ENCODE measurements at regions not wholly inside any gene's neighbourhood (a gene's known extent, or its start where the extent isn't known, plus 50 kb on each side); places are given as distances from the start of the nearest gene placed in this dataset.
"Not testable (repeated sequence)": the region's sequence is repeated elsewhere in the genome, so short reads cannot be mapped to it uniquely, and the experiment has no call there.

- no peaks in the 10 kb centered on the region for H3K9me3 ChIP-seq (ENCODE audit: insufficient read depth, low read depth)
- CTCF ChIA-PET, result no interaction called here
- BruUV-seq (replicated peaks), result no TSS peak
- H3K4me3 ChIP-seq, result no peak overlapping the region
- H3F3A ChIP-seq (ENCODE audit: insufficient read depth, low read depth), result no peaks in the 10 kb centered on the region
- no peaks in the 10 kb centered on the region for H4K20me1 ChIP-seq (ENCODE audit: insufficient read depth)
- H3K9me2 ChIP-seq (ENCODE audit: insufficient read depth), result no peaks in the 10 kb centered on the region
- H3K4me1 ChIP-seq (replicated peaks; ENCODE audit: insufficient read depth), result no peaks in the 10 kb centered on the region
- H3K36me3 ChIP-seq (ENCODE audit: low read depth), result no peaks in the 10 kb centered on the region
- H3K79me2 ChIP-seq (ENCODE audit: low read depth), result no peaks in the 10 kb centered on the region
- no peak for TF ChIP-seq CTCF (conservative IDR thresholded peaks at IDR 0.05)
- TF ChIP-seq EZH2 (IDR thresholded peaks at IDR 0.05; ENCODE audit: low read depth), result no peak
- H3K27me3 ChIP-seq (ENCODE audit: insufficient read depth, low read depth), result peaks cover 91% of the 10 kb centered on the region
- H2AFZ ChIP-seq, result no peak overlapping the region
- no peak overlapping the region for H3K4me2 ChIP-seq
- DNase-seq, result no peak
- POLR2A ChIA-PET (ENCODE audit: unreplicated experiment), result no interaction called here
- intact Hi-C loops (cut with micrococcal nuclease; ENCODE audit: unreplicated experiment), result no loop called here
- no peak overlapping the region for H3K27ac ChIP-seq
Measured at GRCh38 chr13:112220925-112221324, 154.0 kb downstream of the SOX1 start.

GRCh38 chr13:112222971-112223370, 153.2 kb upstream of the SPACA7 start:
- Histone ChIP-seq H4K20me1 (ENCODE audit: insufficient read depth) (no peaks in the 10 kb centered on the region), H3K4me2 (no peak overlapping the region), H3K9me2 (ENCODE audit: insufficient read depth) (no peaks in the 10 kb centered on the region), H3K36me3 (ENCODE audit: low read depth) (no peaks in the 10 kb centered on the region), H3K27me3 (ENCODE audit: insufficient read depth, low read depth) (peaks cover 91% of the 10 kb centered on the region), H3K4me1 (replicated peaks; ENCODE audit: insufficient read depth) (no peaks in the 10 kb centered on the region), H3F3A (ENCODE audit: insufficient read depth, low read depth) (no peaks in the 10 kb centered on the region), H3K9me3 (ENCODE audit: insufficient read depth, low read depth) (no peaks in the 10 kb centered on the region), H2AFZ (no peak overlapping the region), H3K79me2 (ENCODE audit: low read depth) (no peaks in the 10 kb centered on the region), H3K27ac (no peak overlapping the region), H3K4me3 (no peak overlapping the region)
- DNase-seq, result no peak
- no TSS peak for BruUV-seq (replicated peaks)
- ChIA-PET CTCF (no interaction called here), POLR2A (ENCODE audit: unreplicated experiment) (no interaction called here)
- TF ChIP-seq CTCF (conservative IDR thresholded peaks at IDR 0.05) (no peak), EZH2 (IDR thresholded peaks at IDR 0.05; ENCODE audit: low read depth) (no peak)
- intact Hi-C loops (cut with micrococcal nuclease; ENCODE audit: unreplicated experiment), result no loop called here

GRCh38 chr13:112223929-112224328, 152.2 kb upstream of the SPACA7 start:
- H3K4me1 ChIP-seq (replicated peaks; ENCODE audit: insufficient read depth); CTCF ChIA-PET; H3K27ac ChIP-seq; H4K20me1 ChIP-seq (ENCODE audit: insufficient read depth); H3K4me2 ChIP-seq; H3K9me2 ChIP-seq (ENCODE audit: insufficient read depth); intact Hi-C loops (cut with micrococcal nuclease; ENCODE audit: unreplicated experiment); H3K9me3 ChIP-seq (ENCODE audit: insufficient read depth, low read depth); H3F3A ChIP-seq (ENCODE audit: insufficient read depth, low read depth); H3K36me3 ChIP-seq (ENCODE audit: low read depth); BruUV-seq (replicated peaks); H3K79me2 ChIP-seq (ENCODE audit: low read depth); H3K4me3 ChIP-seq; POLR2A ChIA-PET (ENCODE audit: unreplicated experiment); H2AFZ ChIP-seq; DNase-seq: not testable (repeated sequence)
- H3K27me3 ChIP-seq (ENCODE audit: insufficient read depth, low read depth), result peaks cover 91% of the 10 kb centered on the region
- TF ChIP-seq CTCF (conservative IDR thresholded peaks at IDR 0.05), result peak; percentile 47; the same call in 1 of the 2 replicates

All from PC-9 (cell line).